ENCODE measurements at regions not wholly inside any gene's neighbourhood (a gene's known extent, or its start where the extent isn't known, plus 50 kb on each side); places are given as distances from the start of the nearest gene placed in this dataset.

DNA sequence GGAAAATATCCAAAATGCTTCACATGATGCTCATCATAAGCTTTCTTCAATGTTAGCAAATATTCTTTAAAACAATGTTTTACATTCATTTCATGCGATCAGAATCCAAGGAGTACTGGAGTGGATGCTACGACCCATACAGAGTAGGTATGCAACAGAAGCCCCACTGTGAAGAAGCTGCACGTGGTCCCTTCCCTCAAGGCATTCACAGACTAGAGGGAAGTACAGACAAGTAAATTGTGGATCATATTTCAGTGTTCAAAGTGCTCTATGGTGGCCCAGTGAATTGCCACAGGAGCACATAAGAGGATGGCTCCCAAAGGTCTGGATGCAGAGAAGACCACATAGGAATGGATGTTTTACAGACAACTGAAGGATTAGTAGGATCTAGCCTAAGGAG is 789.9 kb downstream of the IGSF11 start:
- CTCF ChIA-PET: interaction anchor here (0.6 kb wide), 1 partner anchor 10 kb away, joined by 3 read pairs; no protein-coding TSS in a partner anchor
- no peak for TF ChIP-seq CHD2 (IDR thresholded peaks at IDR 0.05; ENCODE audit: low read length, partially characterized antibody)
- TF ChIP-seq, protein P1, sequence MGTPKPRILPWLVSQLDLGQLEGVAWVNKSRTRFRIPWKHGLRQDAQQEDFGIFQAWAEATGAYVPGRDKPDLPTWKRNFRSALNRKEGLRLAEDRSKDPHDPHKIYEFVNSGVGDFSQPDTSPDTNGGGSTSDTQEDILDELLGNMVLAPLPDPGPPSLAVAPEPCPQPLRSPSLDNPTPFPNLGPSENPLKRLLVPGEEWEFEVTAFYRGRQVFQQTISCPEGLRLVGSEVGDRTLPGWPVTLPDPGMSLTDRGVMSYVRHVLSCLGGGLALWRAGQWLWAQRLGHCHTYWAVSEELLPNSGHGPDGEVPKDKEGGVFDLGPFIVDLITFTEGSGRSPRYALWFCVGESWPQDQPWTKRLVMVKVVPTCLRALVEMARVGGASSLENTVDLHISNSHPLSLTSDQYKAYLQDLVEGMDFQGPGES (IDR thresholded peaks at IDR 0.05; ENCODE audit: low read depth, low read length): no peak
- TF ChIP-seq PBX3 (IDR thresholded peaks at IDR 0.05): no peak
- no peak for TF ChIP-seq ZBTB33 (IDR thresholded peaks at IDR 0.05; ENCODE audit: borderline replicate concordance, low read depth)
- TF ChIP-seq GABPA (IDR thresholded peaks at IDR 0.05; ENCODE audit: low read depth): no peak
- no peak for TF ChIP-seq YY1 (IDR thresholded peaks at IDR 0.05; ENCODE audit: low read depth)
- no peak for TF ChIP-seq MXI1 (IDR thresholded peaks at IDR 0.05; ENCODE audit: low read depth, low read length)
- no peak for TF ChIP-seq FOSL2 (IDR thresholded peaks at IDR 0.05; ENCODE audit: borderline replicate concordance, low read depth)
- TF ChIP-seq RFX5 (IDR thresholded peaks at IDR 0.05; ENCODE audit: low read length): no peak
- no peak for TF ChIP-seq EP300 (IDR thresholded peaks at IDR 0.05; ENCODE audit: borderline replicate concordance in 1 of 2, low read depth in 1 of 2, low read length in 1 of 2)
- TF ChIP-seq TEAD4 (IDR thresholded peaks at IDR 0.05; ENCODE audit: borderline replicate concordance, insufficient read depth): no peak
- no peak for TF ChIP-seq USF1 (IDR thresholded peaks at IDR 0.05; ENCODE audit: borderline replicate concordance, low read depth)
- TF ChIP-seq POLR2AphosphoS5 (IDR thresholded peaks at IDR 0.05; ENCODE audit: low read depth, low read length): no peak
- TF ChIP-seq JUND (IDR thresholded peaks at IDR 0.05): no peak
- no peaks in the 10 kb centered on the region for H3K9me2 ChIP-seq
- H3K4me3 ChIP-seq (ENCODE audit: low read depth in 2 of 2, low read length in 1 of 2): no peak overlapping the region
- no peaks in the 10 kb centered on the region for H4K20me1 ChIP-seq (ENCODE audit: insufficient read depth)
- H3K9me3 ChIP-seq: no peaks in the 10 kb centered on the region
- no peaks in the 10 kb centered on the region for H3F3A ChIP-seq (replicated peaks; ENCODE audit: insufficient read depth)
- POLR2A ChIA-PET: no interaction called here
- H3K27ac ChIP-seq (ENCODE audit: low read depth in 2 of 2, low read length in 1 of 2): no peak overlapping the region
- no peaks in the 10 kb centered on the region for H3K79me2 ChIP-seq (ENCODE audit: insufficient read depth)
- DNase-seq: no peak
- H3K36me3 ChIP-seq (replicated peaks in 1 of 2; ENCODE audit: control insufficient read depth in 1 of 2, insufficient read depth in 2 of 2, low read length in 1 of 2): no peaks in the 10 kb centered on the region
- no peak overlapping the region for H3K4me2 ChIP-seq
- H2AFZ ChIP-seq (ENCODE audit: low read depth): no peak overlapping the region
- H3K9ac ChIP-seq: no peak overlapping the region
- 31% methylated on average over 3 of the region's 3 CpGs for WGBS (ENCODE audit: low lambda C conversion rate)
- no peaks in the 10 kb centered on the region for H3K4me1 ChIP-seq (ENCODE audit: control insufficient read depth in 1 of 2, insufficient read depth in 2 of 2, low read depth in 1 of 2, low read length in 1 of 2)
- no peaks in the 10 kb centered on the region for H3K27me3 ChIP-seq (ENCODE audit: insufficient read depth)
